Retina (tissue), 1 donor: ENCODE measurements at regions not wholly inside any gene's neighbourhood (a gene's known extent, or its start where the extent isn't known, plus 50 kb on each side); places are given as distances from the start of the nearest gene placed in this dataset.
"Not testable (repeated sequence)": the region's sequence is repeated elsewhere in the genome, so short reads cannot be mapped to it uniquely, and the experiment has no call there.

ENCODE experiments used
- DNase-seq: peaks from one replicate; pipeline ENCODE4 v3.0.0-alpha.2; 2016

DNA sequence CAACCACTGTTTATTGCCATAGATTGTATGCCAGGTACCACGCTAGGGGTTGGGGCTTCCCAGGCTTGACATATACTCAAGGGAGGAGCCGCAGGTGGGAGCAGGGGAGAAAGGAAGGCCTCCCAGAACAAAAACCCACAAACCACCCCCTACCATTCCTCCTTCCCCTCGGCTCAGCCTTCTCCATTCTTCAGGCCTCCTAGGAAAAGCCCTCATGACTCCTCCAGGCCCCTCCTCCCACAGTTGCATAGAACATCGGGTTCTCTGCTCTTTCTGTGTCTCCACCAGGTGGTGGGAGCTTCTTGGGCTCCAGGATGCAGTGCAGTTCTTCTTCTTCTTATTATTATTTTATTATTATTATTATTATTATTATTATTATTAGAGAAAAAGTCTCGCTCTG is 80.3 kb downstream of the ZFP36L2 start:
- no peak for DNase-seq

DNA sequence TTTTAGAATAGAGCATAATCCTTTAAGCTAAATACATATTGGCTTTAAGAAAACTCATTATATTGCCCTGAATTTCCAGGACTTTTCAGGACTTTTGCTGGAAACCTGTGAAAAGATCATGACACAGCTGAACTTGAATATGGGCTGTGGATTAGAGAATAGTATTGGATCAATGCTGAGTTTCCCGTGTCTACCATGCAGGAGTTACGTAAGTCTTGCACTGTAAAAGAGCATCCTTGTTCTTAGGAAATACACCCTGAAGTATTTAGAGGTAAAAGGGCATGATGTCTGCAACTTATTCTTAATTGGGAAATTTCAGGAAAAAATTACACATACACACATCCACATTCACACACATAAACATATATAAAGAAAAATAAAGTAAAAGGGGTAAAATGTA is 82.1 kb downstream of the ZFP36L2 start:
- DNase-seq: no peak

DNA sequence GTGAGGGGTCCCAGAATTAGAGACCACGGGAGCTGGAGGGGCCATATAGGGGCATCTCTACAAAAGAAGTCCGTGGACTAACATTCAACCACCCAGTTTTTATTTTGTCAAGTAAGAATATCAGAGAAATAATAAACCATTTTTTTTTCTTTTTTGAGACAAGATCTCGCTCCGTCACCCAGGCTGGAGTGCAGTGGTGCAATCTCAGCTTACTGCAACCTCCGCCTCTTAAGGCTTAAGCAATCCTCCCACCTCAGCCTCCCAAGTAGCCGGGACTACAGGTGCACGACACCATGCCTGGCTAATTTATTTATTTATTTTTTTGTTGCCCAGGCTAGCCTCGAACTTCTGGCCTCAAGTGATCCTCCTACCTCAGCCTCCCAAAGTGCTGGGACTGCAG is 82.7 kb downstream of the ZFP36L2 start:
- DNase-seq: no peak

GRCh38 chr2:43142921-43143438 is 83.4 kb downstream of the ZFP36L2 start:
- DNase-seq: no peak

DNA sequence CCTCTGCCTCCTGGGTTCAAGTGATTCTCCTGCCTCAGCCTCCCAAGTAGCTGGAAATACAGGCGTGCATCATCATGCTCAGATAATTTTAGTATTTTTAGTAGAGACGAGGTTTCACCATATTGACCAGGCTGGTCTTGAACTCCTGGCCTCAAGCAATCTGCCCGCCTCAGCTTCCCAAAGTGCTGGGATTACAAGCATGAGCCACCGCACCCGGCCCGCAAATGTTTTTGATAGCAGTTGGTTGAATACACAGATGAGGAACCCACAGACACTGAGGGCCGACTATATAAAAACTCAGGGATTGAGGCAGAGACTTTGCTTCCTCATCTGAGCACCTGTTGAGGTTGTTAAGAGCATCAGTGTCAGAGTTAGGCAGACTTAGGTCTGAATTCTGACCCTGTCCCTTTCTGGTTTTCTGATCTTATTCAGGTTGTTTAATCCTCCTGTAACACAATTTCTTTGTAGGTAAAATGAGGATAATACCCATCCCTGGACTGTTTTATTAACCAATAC is 84.7 kb downstream of the ZFP36L2 start:
- not testable (repeated sequence) for DNase-seq

DNA sequence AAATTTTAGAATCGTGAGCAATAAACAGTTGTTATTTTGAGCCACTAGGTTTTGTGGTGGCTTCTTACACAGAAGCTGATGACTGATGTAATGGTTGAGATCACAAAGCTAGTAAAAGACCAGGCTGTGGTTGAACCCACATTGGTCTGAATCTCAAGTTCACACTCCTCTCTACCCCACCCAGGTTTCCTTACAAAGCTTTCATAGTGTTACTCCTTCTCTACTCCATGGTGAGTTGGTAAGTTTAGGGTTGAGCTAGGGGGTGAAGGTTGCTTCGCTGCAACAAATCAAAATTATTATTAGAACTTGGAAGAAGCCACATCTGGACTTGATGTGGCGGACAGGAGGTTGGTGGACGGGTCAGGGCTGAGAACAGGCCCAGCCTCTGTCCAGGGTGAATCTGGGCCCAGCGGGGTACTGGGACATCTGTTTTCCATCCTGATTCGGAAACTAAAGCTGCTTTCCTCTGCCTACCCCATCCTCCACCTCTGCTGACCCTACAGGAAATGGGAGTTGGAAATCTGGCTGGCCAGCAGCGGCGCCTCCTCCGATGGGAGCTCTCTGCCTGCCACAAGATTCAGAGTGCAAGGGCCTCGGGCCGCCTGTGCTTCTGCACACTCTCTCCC is 86.3 kb downstream of the ZFP36L2 start:
- DNase-seq: no peak

DNA sequence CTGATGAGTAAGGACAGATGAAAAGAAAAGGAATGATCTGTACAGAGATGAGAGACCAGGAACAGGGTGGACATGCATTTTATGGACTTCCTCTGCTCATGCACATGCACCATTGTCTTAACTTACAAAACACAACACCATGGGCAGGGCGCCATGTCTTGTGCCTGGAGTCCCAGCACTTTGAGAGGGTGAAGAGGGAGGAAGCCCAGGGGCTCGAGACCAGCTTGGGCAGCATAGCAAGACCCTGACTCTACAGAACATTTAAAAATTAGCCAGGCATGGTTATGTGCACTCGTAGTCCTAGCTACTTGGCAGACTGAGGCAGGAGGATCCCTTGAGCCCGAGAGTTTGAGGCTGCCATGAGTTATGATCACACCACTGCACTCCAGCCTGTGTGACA is 86.9 kb downstream of the ZFP36L2 start:
- no peak for DNase-seq

DNA sequence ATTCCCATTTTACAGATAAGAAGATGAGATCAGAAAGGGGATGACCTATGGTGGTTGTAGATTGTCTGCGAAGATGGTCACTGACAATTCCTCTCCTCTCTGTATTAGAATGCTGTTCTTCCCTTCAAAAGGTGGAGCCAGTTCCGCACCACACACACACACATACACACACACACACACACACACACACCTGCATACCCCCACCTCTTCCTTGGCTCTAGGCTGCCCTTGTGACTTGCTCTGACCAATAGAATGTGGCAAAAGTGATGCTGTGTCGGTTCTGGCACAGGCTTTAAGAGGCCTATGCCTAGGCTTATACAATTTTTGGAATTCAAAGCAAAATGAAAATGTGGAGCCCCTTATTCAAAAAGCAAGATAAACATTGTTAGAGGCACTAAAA is 88.0 kb downstream of the ZFP36L2 start:
- no peak for DNase-seq

GRCh38 chr2:43136876-43137275 is 89.5 kb downstream of the ZFP36L2 start:
- no peak for DNase-seq

GRCh38 chr2:43136011-43136799 is 90.2 kb downstream of the ZFP36L2 start:
- no peak for DNase-seq

GRCh38 chr2:43135583-43135982 is 90.8 kb downstream of the ZFP36L2 start:
- no peak for DNase-seq

GRCh38 chr2:43134571-43134889 is 91.9 kb downstream of the ZFP36L2 start:
- DNase-seq: no peak

DNA sequence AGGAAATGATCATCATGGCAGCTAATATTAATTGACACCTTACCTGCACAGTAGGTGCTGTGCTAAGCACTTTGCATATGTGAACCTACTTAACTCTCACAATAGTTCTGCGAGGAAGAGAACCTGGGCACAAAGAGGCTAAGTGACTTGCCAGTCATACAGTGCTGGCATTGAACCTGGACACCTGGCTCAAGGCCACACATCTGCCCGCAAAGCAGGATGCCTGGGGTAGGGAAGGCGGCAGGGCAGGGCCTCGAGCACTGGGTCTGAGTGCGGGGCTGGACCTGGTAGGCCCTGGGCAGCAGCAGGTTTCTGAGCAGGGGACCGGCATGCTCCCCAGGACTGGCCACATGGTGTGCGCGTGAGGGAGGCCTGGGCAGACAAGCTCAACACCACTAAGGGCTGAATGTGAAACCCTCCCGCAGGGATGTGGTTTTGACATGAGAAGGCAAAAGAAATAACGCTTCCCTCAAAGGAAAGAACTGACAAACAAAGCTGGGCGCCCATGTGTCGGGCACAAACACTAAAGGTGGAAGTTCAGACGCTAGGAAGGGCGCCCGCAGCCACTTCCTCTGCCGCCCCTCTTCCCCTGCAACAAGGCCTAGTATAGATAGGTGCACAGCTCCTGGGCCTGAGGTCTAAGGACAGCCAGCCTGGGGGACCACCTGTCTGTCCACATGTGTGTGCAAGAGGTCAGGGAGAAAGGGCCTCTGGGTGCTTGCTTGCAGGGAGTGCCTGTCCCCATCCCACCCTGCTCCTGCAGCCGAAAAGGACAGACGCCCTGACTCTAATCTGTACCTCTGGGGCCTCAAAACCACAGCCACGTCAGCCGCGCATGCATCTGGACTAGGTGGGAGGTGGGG is 92.5 kb downstream of the ZFP36L2 start:
- no peak for DNase-seq

- DNase-seq: no peak
Measured at GRCh38 chr2:43133336-43133707, 93.1 kb downstream of the ZFP36L2 start.

- no peak for DNase-seq
Measured at GRCh38 chr2:43132683-43133301, 93.6 kb downstream of the ZFP36L2 start.

GRCh38 chr2:43131890-43132682 is 94.3 kb downstream of the ZFP36L2 start:
- no peak for DNase-seq

DNA sequence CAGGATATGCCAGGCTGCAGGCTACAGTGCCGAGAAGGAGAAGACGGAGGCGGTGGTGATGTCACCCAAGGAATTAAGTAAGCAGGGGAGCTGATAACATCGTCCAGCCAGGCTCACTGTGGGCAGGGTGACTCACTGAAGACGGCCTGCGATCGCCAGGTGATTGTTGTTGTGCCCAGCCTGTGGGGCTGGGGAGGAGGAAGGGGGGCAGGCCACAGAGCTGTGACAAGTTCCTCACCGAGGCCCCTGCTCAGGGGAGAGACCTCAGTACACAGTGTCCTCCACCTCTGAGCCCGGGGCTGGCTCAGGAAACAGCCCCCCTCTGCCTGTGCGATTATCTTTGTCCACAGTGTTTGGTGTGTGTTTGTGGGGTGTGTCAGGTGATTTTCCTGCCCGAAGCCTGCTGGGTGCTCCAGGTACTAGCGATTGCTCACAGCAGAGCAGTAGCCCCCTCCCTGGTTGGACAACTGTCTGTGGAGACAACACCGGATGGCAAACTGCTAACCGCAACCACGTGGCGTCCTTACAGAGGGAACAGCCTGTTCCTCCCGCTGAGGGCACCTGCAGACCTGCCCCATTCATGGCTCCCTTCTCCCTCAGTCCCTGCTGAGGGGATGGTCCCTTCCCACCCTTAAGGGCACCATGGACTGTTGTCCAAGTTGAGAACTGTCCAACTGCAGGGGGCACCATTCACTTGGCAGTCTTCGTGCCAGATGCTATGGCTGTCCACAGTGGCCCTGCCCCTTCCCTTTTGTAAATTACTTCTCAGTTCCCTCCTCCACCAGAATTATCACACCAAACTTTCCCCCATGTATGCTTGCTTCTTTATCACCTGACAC is 95.1 kb downstream of the ZFP36L2 start:
- no peak for DNase-seq

DNA sequence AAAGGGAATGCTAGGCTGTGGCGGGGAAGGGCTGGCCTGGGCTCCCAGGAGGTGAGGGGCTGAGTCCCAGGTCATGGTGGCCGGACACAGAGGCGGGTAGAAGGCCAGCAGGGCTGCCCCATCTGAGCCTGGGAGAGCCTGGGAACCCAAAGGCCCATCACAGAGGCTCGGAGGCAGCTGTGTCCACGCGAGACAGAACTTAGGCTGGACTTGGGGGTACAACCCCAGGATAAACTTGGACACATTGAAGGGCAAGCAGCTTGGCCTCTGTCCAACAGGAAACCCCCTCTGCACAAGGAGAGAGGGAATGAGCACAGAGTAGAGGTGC is 95.9 kb downstream of the ZFP36L2 start:
- DNase-seq: no peak

GRCh38 chr2:43129676-43130547 is 96.5 kb downstream of the ZFP36L2 start:
- DNase-seq: no peak

GRCh38 chr2:43128559-43128955 is 97.8 kb downstream of the ZFP36L2 start:
- no peak for DNase-seq
